ENCODE measurements at regions not wholly inside any gene's neighbourhood (a gene's known extent, or its start where the extent isn't known, plus 50 kb on each side); places are given as distances from the start of the nearest gene placed in this dataset.

DNA sequence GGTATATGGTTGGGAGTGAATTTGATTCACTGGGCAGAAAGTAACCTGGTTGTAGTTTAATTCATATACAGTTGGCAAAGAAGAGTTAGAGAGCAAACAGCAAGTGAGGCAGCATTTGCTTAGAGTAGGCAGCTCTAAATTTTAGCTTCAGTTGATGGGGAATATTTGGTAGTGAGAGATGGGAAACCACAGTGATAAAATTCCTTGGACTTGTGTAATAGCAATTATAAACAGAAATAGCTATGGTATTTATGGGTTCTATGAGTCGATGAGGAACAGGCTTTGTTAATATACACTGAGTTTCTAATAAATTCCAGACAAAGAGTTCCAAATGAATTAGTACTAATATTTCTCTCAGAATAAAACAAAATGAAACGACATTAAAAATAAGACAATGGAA is 894.0 kb downstream of the ROBO2 start:
- DNase-seq (ENCODE audit: low read depth), result no peak
- no peak overlapping the region for H3K4me3 ChIP-seq (ENCODE audit: control insufficient read depth, low read depth, low read length)
- TF ChIP-seq, protein P1, sequence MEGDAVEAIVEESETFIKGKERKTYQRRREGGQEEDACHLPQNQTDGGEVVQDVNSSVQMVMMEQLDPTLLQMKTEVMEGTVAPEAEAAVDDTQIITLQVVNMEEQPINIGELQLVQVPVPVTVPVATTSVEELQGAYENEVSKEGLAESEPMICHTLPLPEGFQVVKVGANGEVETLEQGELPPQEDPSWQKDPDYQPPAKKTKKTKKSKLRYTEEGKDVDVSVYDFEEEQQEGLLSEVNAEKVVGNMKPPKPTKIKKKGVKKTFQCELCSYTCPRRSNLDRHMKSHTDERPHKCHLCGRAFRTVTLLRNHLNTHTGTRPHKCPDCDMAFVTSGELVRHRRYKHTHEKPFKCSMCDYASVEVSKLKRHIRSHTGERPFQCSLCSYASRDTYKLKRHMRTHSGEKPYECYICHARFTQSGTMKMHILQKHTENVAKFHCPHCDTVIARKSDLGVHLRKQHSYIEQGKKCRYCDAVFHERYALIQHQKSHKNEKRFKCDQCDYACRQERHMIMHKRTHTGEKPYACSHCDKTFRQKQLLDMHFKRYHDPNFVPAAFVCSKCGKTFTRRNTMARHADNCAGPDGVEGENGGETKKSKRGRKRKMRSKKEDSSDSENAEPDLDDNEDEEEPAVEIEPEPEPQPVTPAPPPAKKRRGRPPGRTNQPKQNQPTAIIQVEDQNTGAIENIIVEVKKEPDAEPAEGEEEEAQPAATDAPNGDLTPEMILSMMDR (IDR thresholded peaks at IDR 0.05; ENCODE audit: control insufficient read depth, insufficient read depth, low read depth, low read length, missing control alignments), result no peak

DNA sequence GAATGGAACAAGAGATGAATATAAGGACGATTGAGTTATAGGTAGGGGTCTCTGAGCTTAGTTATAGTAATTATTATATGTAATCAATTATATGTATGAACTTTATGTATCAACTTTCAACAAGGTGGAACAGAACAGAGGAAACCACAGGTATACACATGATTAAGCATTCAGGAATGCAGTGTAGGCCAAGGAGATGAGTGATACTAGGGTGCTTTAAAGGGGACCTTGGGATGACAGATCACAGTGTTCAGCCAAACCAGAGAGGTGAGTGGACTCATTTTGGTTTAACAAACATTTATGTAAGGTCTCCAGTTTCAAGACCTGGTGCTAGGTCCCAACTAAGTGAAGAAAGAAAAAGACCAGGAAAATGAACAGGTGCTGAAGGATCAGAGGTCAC is 895.5 kb downstream of the ROBO2 start:
- TF ChIP-seq, protein P1 (IDR thresholded peaks at IDR 0.05; ENCODE audit: control insufficient read depth, insufficient read depth, low read depth, low read length, missing control alignments), result no peak
- no peak for DNase-seq (ENCODE audit: low read depth)
- H3K4me3 ChIP-seq (ENCODE audit: control insufficient read depth, low read depth, low read length), result no peak overlapping the region

DNA sequence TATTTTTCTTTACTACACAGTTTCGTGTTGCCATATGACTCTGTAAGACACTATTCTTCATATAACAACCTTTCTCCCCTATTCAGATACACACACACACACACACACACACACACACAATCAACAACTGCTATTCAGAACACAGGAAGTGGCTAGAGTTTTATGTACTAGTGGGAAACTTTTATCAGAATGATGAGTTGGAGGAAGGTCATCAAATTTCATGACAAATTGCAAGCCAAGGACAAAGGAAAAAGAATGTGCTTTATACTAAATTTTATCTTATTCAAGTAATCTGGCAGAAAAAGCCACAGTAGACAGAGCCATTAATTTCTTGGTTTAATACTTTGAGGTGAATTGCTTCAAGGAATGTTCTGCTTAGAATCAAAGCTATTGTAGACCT is 899.8 kb downstream of the ROBO2 start:
- H3K4me3 ChIP-seq (ENCODE audit: control insufficient read depth, low read depth, low read length), result no peak overlapping the region
- DNase-seq (ENCODE audit: low read depth), result no peak
- TF ChIP-seq, protein P1 (IDR thresholded peaks at IDR 0.05; ENCODE audit: control insufficient read depth, insufficient read depth, low read depth, low read length, missing control alignments), result no peak

DNA sequence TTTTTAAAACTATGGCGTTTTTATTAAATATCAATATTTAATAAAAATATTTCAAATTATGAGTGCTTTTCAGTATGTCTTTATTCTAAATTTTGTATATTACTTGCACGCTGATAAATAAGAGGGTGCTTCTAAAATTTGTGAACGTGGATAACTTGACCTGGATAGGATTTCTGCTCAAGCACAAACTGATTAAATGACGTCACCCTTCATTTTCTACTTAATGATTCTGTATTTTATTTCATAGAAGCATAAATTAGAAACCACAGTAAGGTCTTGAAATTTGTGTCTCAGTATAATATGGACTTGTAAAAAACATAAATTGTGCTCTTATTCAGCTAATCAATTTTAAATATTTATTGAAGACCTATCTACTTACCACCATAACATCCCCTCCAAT is 903.7 kb downstream of the ROBO2 start:
- TF ChIP-seq, protein P1 (IDR thresholded peaks at IDR 0.05; ENCODE audit: control insufficient read depth, insufficient read depth, low read depth, low read length, missing control alignments), result no peak
- DNase-seq (ENCODE audit: low read depth), result no peak

DNA sequence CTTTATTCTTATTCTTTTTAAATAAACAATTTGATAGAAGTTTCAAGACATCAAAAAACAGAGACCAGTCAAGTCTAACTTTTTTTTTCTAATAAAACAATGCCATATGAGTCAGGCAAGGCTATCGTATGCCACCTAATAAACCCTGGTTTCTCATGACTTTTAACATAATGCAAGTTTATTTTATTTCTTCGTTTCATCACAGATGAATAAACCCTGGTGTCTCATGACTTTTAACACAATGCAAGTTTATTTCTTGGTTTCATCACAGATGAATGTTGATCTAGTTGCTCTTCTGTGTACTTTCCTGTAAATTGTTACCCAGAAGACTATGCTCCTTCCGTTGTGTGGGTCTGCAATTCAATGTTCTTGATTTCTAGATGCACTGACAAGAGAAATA is 905.4 kb downstream of the ROBO2 start:
- H3K4me3 ChIP-seq (ENCODE audit: control insufficient read depth, low read depth, low read length), result no peak overlapping the region
- DNase-seq (ENCODE audit: low read depth), result no peak
- TF ChIP-seq, protein P1 (IDR thresholded peaks at IDR 0.05; ENCODE audit: control insufficient read depth, insufficient read depth, low read depth, low read length, missing control alignments), result no peak

More for the DNA sequence above, 903.7 kb downstream of the ROBO2 start:
- H3K4me3 ChIP-seq (ENCODE audit: control insufficient read depth, low read depth, low read length), result no peak overlapping the region

DNA sequence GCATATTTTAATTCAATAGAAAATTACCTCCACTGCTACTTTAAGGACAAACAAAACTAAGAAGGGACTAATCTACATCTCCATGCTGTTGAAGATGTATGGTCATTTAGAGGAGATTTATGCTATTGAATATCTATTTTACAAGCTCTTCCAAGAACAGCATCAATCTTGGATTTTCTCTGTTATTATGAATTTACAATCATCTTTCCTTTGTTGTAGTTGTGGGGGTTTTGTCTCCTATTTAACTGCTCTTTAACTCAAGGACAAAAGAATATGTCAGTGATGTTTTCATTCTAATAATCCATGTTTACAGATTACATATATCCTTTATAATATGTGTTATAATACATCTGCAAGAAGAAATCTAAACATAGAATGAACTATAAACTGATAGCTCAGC is 907.8 kb downstream of the ROBO2 start:
- DNase-seq (ENCODE audit: low read depth), result no peak
- TF ChIP-seq, protein P1 (IDR thresholded peaks at IDR 0.05; ENCODE audit: control insufficient read depth, insufficient read depth, low read depth, low read length, missing control alignments), result no peak

DNA sequence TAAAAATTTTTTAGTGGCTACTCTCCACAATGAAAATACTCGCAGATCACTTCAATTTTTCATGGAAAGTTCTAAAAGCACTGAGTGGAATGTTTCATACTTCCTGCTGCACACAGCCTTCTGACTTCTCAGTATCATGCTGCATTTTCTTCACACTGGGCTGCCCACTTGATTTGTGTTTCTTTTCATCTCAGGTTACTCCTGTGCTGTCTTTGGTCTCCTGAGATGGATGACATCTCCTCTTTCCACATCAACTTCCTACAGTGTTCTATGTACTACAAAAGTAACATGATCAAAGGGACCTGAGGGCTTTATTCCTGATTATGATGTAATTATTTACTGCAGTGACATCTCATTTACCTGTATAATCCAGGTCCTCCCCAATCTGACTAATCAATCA is 927.7 kb downstream of the ROBO2 start:
- no peak for DNase-seq (ENCODE audit: low read depth)
- TF ChIP-seq, protein P1 (IDR thresholded peaks at IDR 0.05; ENCODE audit: control insufficient read depth, insufficient read depth, low read depth, low read length, missing control alignments), result no peak

More for the DNA sequence above, 907.8 kb downstream of the ROBO2 start:
- H3K4me3 ChIP-seq (ENCODE audit: control insufficient read depth, low read depth, low read length), result no peak overlapping the region

More for the DNA sequence above, 927.7 kb downstream of the ROBO2 start:
- no peak overlapping the region for H3K4me3 ChIP-seq (ENCODE audit: control insufficient read depth, low read depth, low read length)

Measured in AG09309 (cell line).